ENCODE measurements at regions not wholly inside any gene's neighbourhood (a gene's known extent, or its start where the extent isn't known, plus 50 kb on each side); places are given as distances from the start of the nearest gene placed in this dataset.
"Not testable (repeated sequence)": the region's sequence is repeated elsewhere in the genome, so short reads cannot be mapped to it uniquely, and the experiment has no call there.

DNA sequence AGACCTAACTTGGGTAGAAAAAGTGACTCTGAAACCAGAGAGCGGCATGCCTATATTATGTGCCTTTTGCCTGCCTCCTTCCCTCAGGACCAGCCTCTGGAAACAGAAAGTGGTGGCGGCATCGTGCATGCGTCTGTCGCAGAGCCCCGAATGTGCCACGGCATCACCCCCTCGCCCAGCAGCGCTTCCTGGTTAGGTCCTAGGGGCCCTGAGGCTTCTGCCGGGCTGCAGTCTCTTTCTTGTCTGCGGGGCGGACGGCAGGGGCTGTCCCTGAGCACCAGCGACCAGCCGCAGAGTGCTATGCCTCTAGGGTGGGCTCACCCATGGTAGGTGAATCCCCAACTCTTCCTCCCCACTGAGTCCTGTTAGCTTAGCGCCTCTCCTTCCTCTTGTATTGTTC lies 68.7 kb downstream of the VSIG4 start:
- no peak for DNase-seq (ENCODE audit: low read depth in 2 of 2)

DNA sequence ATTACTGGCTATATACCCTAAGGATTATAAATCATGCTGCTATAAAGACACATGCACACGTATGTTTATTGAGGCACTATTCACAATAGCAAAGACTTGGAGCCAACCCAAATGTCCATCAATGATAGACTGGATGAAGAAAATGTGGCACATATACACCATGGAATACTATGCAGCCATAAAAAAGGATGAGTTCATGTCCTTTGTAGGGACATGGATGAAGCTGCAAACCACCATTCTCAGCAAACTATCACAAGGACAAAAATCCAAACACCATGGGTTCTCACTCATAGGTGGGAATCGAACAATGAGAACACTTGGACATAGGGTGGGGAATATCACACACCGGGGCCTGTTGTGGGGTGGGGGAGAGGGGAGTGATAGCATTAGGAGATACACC lies 72.7 kb downstream of the VSIG4 start:
- not testable (repeated sequence) for DNase-seq (ENCODE audit: low read depth in 2 of 2)

DNA sequence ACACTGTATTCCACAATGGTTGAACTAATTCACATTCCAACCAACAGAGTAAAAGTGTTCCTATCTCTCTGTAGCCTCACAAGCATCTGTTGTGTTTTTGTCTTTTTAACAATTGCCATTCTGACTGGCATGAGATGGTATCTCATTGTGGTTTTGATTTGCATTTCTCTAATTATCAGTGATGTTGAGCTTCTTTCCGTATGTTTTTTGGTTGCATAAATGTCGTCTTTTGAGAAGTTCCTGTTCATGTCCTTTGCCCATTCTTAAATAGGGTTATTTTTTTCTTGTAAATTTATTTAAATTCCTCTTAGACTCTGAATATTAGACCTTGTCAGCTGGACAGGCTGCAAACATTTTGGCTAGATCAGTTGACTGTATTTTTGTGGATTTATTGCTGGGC lies 78.2 kb downstream of the VSIG4 start:
- DNase-seq (ENCODE audit: low read depth in 2 of 2): no peak

DNA sequence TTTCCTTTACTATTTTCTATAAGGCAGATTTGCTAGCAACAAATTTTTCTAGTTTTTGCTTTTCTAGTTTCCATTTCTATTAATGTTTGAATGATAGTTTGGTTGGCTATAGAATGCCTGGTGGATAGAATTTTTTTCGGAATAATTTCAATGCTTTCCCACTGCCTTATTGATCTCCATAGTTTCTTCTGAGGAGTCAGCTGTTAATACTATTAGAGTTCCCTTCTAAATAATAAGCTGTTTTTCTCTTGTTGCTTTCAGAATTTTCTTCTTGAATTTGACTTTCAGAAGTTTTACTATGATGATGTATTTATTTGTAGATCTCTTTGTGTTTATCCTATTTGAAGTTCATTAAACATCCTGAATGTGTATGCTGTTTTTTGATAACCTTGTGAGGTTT lies 91.8 kb downstream of the VSIG4 start:
- no peak for DNase-seq (ENCODE audit: low read depth in 2 of 2)

DNA sequence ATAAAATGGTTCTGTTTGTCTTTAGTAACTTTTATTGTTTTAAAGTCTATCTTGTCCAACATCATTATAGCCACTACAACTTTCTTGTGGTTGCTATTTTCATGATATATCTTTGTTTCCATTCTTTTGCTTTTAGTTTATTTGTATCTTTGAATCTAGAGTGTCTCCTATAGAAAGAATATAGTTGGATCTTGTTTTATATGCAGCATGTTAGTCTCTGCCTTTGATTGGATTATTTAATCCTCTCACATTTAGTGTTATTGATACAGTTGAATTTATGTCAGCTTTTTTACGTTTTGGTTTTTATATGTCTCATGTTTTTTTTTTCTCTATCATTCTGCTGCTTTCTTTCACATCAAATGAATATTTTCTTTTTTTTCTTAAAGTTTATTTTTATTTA lies 98.1 kb downstream of the VSIG4 start:
- no peak for DNase-seq (ENCODE audit: low read depth in 2 of 2)

DNA sequence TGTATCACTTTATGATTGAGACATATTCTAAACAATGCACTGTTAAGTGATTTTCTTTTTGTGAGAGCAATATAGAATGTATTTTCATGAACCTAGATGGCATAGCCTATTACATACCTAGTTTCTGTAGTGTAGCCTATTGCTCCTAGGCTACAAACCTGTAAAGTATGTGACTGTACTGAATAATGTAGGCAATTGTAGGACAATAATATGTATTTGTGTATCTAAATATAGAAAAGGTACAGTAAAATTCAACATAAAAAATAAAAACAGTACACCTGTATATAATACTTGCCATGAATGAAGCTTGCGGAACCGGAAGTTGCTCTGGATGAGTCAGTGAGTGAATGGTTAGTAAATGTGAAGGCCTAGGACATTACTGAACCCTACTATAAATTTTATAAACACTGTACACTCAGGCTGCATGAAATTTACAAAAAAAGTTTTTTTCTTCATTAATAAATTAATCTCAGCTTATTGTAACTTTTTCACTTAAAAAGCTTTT lies 106.7 kb downstream of the VSIG4 start:
- DNase-seq (ENCODE audit: low read depth in 2 of 2): no peak

DNA sequence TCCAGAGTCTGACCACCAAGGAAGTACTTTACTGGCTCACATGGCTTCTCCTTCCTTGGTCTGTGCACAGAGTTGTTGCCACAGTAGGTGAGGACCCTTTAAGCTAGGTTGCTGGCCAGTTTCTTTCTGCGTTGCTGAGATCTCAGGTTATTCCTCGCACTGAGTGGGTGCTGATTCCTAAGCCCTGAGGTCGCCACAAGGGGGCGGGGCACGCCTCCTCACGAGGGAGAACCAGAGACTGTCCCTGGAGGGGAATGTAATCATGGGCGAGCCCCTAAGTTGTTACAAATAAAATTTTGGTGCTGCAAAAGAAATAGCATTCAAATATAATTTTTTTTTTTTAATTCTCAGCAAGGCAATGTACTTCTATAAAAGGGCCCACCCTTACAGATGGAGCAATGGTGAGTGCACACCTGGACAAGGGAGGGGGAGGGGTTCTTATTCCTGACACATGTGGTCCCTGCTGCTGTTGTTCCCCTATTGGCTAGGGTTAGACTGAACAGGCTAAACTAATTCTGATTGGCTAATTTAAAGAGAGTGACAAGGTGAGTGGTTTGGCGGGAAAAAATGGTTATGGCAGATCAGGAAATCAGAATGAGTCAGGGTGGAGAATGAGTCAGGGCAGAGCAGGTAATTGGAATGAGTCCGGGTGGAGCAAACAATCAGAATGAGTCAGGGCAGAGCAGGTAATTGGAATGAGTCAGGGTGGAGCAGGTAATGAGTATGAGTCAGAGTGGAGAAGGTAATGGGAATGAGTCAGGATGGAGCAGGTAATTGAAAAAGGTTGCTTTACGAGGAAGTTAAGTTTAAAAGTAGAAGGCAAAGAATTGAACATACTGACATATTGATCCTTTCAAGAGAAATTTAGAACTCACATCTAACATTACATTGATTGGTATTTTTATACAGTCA lies 107.5 kb downstream of the VSIG4 start:
- no peak for DNase-seq (ENCODE audit: low read depth in 2 of 2)

DNA sequence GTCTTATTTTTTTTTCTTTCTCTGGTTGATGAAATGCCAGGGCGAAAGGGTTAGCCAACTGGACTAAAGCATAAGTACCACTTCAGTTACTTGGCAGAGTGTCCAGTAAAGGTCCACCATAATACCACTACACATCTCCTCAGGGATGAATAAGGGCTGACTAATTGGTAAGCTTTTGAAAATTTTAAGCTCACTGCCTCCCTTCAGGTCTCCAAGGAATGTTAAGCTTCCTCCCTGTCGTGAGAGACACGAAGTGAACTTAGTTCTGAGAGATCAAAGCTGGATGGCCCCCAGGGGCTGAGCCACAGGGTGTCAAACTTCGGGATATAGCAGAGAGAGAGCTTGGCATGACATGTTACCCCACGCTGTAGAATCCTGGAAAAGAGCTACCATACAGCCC lies 111.4 kb downstream of the VSIG4 start:
- no peak for DNase-seq (ENCODE audit: low read depth in 2 of 2)

DNA sequence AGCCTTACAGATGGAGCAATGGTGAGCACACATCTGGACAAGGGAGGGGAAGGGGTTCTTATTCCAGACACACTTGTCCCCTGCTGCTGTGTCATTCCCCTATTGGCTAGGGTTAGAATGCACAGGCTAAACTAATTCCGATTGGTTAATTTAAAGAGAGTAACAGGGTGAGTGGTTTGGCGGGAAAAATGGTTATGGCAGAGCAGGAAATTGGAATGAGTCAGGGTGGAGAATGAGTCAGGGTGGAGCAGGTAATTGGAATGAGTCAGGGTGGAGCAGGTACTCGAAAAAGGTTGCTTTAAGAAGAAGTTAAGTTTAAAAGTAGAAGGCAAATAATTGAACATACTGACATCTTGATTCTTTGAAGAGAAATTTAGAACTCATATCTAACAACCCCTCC lies 112.5 kb downstream of the VSIG4 start:
- not testable (repeated sequence) for DNase-seq (ENCODE audit: low read depth in 2 of 2)

DNA sequence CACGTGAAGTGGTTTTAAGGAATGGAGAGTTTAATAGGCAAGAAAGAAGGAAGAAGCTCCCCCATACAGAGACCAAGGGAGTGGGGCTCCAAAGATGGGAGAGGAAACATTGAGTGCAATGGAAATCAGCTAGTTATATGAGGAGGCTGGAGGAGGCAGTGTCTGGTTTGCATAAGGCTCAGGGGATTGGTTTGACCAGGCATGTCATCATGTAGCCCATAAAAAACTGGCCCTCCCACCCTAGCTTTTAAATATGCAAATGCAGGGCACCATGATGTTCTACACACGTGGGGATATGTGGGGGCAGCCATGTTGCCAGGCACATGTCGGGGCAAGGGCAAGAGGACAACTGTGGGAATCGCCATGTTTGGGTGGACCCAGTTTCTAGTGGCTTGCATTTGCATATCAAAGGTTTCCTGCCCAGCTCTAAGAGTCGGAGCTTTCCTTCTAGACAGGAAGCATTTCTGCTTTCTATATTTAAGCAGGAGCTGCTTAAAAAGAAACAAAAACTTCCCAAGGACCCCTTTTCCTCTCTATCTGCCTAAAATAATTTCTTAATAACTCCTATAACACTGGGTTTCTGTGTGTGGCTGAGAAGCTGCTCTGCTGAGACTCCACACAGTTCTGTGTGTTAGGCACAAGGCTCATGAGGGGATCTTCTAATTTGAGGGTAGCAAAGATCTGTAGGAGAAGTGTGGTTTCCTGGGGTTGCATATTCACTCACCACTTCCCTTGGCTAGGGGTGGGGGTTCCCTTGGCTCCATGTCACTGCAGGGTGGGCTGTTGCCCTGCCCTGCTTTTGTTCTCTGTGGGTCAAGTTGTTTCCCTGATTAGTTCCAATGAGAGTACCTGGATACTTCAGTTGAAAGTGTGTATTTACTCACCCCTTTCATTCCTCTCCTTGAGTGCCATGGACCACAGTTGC lies 113.5 kb downstream of the VSIG4 start:
- no peak for DNase-seq (ENCODE audit: low read depth in 2 of 2)

DNA sequence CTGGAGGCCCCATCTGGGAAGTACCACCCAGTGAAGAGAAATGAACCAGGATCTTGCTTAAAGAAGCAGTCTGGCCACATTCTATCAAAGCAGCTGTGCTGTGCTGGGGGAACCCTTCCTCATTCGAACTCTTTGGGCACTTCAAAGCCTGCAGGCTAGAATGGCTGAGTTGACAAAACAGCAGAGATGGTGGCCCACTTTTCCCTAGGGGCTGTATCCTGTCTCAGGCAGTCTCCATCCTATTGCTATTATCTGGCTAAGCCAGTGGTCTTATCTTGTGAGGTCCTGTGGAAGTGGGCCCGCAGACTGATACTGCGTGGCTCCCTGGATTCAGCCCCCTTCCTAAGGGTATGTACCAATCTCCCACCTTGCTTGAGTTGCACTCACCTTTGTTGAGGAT lies 114.3 kb downstream of the VSIG4 start:
- DNase-seq (ENCODE audit: low read depth in 2 of 2): no peak

DNA sequence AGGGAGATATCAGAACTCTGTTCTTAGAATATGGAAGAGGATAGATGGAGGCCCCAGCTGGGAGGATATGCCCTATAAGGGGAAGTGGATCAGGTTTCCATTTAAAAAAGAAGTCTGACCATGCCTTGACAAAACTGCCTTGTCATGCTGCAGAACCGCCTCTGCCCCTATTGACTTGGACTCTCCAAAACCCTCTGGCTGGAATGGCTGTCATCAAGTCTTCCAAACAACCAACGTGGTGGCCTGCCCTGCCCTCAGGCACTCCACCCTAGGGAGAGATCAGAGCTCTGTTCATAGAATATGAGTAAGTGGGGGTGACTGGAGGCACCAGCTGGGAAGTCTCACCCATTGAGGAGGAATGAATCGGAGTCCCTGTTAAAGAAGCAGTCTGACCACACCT lies 114.9 kb downstream of the VSIG4 start:
- DNase-seq (ENCODE audit: low read depth in 2 of 2): no peak

DNA sequence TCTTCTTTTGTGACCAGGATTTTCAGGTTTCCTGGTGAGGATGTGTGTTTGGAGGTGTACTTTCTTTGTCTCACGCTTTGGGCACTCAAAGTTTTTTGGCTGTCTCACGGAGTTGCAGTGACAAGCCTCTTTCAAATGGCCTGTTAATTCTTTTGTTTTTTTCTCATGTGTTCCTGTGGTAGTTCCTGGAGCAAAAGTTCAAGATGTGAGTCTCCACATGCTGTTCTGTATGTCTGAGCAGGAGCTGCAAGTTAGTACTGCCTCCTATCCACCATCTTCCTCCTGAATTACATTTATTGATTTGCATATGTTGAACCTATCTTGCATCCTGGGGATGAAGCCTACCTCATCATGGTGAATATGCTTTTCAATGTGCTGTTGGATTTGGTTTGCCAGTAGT lies 118.5 kb downstream of the VSIG4 start:
- DNase-seq (ENCODE audit: low read depth in 2 of 2): no peak

DNA sequence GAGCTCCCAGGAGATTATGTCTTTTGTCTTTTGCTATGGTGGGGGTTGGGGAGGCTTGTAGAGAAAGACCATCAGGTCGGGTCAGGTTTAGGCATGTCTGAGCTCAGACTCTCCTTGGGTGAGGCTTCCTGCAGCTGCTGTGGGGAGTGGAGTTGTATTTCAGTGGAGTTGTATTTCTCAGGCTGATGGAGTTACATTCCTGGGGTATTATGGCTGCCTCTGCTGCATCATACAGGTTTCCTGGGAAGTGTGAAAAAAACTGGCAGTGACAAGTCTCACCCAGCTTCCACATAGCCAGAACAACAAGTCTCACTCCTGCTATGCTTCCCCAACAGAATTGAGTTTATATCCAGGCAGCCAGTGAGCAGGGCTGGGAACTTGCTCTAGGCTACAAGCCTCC lies 119.3 kb downstream of the VSIG4 start:
- DNase-seq (ENCODE audit: low read depth in 2 of 2): no peak

DNA sequence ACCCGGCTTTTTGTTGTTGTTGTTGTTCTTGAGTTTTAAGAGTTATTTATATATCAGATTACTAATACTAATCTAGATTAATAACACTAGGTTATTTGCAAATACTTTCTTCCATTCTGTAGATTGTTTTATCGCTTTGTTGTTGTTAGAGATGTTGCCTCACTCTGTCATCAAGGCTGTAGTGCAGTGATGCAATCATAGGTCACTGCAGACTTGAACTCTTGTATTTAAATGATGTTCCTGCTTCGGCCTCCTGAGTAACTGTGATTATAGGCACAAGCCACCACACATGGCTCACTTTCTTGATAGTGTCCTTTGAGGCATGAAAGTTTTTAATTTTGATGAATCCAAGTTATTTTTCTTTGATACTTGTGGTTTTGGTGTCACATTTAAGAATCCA lies 129.0 kb downstream of the VSIG4 start:
- no peak for DNase-seq (ENCODE audit: low read depth in 2 of 2)

DNA sequence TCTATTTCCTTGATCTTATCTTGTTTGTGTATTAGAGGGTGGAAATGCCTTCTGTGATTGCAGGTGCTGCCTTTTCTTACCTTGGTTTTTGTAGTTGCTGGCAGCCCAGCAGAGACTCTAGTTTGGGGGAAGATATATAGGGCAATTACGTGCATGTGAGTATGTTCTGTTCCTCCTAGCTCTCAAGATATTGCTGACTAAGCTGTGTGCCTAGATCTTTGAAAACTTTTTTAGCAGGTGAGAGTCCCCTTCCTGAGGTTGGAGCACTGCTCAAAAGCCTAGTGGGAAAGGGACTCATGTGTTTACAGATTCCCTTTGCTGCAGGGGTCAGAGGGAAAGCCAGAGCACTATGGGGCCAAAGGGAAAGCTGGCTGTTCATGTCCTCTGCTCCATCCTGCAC lies 136.1 kb downstream of the VSIG4 start:
- DNase-seq (ENCODE audit: low read depth in 2 of 2): no peak

DNA sequence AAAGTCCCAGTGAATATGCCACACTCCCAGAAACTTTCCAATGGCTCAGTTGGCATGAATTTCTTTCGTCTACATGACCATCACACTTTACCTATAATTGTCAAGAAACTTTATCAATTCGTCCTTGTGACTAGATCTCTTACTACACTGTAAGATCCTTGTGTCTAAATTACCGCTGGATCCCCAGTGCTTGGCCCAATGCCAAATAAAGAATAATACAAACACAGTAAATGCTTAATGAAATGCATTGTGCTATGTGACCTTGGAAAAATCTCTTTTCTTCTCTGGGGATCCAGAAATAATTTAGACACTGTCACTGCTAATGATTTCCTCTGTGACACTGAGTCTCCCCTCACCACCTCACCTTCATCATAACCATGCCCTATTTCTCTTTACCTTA lies 137.9 kb downstream of the VSIG4 start:
- DNase-seq (ENCODE audit: low read depth in 2 of 2): no peak

DNA sequence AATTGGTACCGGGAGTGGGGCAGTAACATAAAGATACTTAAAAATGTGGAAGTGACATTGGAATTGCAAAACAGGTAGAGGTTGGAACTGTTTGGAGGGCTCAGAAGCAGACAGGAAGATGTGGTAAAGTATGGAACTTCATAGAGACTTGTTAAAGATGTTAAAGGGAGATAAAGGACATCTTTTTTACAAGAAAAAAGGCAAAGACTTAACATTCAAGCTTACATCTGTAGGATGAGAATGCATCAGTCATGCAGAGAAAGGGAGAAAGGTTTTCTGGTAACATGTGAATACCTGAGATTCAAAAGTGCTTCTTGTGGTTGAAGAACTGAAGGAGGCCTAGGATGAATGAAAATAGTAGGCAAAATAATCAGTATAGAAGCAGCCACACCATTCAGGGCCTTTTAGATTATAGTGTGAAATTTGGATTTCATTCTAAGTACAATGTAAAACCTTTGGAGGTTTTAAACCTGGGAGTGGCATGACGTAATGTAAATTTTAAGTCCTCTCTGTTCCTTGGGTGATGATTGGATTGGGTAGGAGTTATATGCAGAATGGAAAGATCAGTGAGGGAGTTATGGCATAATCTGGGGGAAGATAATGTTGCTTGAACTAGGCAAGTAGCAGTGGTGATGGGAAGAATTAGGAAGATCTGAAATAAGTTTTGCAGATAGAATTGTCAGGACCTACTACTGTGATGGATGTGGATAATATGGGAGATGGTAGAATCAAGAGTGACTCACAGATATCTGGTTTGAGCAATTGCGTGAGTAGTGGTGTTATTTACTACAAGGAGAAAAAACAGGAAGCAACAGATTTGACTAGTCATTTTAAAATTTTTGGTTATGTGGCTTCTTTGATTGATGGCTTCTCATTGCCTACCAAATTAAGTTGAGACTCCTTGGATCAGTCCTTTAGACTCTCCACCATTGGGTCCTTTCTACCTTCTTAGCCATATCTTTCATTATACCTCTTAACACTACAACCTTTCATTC lies 138.7 kb downstream of the VSIG4 start:
- no peak for DNase-seq (ENCODE audit: low read depth in 2 of 2)

DNA sequence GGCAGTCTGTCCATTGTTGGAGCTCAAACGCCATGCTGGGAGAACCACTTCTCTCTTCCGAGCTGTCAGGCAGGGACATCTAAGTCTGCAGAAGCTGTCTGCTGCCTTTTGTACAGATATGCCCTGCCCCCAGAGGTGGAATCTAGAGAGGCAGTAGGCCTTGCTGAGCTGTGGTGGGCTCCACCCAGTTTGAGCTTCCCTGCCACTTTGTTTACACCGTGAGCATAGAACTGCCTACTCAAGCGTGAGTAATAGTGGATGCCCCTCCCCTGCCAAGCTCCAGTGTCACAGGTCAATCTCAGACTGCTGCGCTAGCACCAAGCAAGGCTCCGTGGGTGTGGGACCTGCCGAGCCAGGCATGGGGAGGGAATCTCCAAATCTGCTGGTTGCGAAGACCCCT lies 145.7 kb downstream of the VSIG4 start:
- DNase-seq (ENCODE audit: low read depth in 2 of 2): no peak

DNA sequence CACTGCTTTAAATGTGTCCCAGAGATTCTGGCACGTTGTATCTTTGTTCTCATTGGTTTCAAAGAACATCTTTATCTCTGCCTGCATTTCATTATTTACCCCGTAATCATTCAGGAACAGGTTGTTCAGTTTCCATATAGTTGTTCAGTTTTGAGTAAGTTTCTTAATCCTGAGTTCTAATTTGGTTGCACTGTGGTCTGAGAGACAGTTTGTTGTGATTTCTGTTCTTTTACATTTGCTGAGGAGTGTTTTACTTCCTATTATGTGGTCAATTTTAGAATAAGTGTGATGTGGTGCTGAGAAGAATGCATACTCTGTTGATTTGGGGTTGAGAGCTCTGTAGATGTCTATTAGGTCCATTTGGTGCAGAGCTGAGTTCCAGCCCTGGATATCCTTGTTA lies 148.1 kb downstream of the VSIG4 start:
- not testable (repeated sequence) for DNase-seq (ENCODE audit: low read depth in 2 of 2)

DNA sequence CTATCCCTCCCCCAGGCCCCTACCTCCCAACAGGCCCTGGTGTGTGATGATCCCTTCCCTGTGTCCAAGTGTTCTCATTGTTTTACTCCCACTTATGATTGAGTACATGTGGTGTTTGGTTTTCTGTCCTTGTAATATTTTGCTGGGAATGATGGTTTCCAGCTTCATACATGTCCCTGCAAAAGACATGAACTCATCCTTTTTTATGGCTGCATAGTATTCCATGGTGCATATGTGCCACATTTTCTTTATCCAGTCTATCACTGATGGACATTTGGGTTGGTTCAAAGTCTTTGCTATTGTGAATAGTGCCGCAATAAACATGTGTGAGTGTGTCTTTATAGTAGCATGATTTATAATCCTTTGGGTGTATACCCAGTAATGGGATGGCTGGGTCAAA lies 151.7 kb downstream of the VSIG4 start:
- not testable (repeated sequence) for DNase-seq (ENCODE audit: low read depth in 2 of 2)

Data from stimulated activated CD4-positive, alpha-beta T cell treated with anti-CD3 and anti-CD28 coated beads, Interleukin-1b, Interleukin-23, amount 100 ng/mL, for 1 hour (primary cell).